ENCODE measurements at regions not wholly inside any gene's neighbourhood (a gene's known extent, or its start where the extent isn't known, plus 50 kb on each side); places are given as distances from the start of the nearest gene placed in this dataset.
"Not testable (repeated sequence)": the region's sequence is repeated elsewhere in the genome, so short reads cannot be mapped to it uniquely, and the experiment has no call there.

GRCh38 chrX:125681058-125681457 is 361.4 kb downstream of the TEX13C start:
- no peak for DNase-seq

- no peak for DNase-seq
Observed at GRCh38 chrX:125681507-125681906, 361.8 kb downstream of the TEX13C start.

GRCh38 chrX:125690522-125690921 is 370.9 kb downstream of the TEX13C start:
- not testable (repeated sequence) for DNase-seq

GRCh38 chrX:125694171-125694570 is 374.5 kb downstream of the TEX13C start:
- no peak for DNase-seq

GRCh38 chrX:125709074-125709473 is 389.4 kb downstream of the TEX13C start:
- DNase-seq = no peak

GRCh38 chrX:125709532-125709931 is 389.9 kb downstream of the TEX13C start:
- no peak for DNase-seq

- no peak for DNase-seq
Observed at GRCh38 chrX:125710403-125711062, 390.9 kb downstream of the TEX13C start.

GRCh38 chrX:125711103-125711502 is 391.4 kb downstream of the TEX13C start:
- DNase-seq = no peak

GRCh38 chrX:125713633-125714032 is 394.0 kb downstream of the TEX13C start:
- DNase-seq = no peak

- no peak for DNase-seq
Observed at GRCh38 chrX:125727117-125727516, 407.4 kb downstream of the TEX13C start.

- DNase-seq = no peak
Observed at GRCh38 chrX:125736008-125736729, 416.5 kb downstream of the TEX13C start.

GRCh38 chrX:125742811-125743210 is 423.1 kb downstream of the TEX13C start:
- no peak for DNase-seq

- no peak for DNase-seq
Observed at GRCh38 chrX:125744914-125745313, 421.2 kb downstream of the DCAF12L2 start.

- DNase-seq = no peak
Observed at GRCh38 chrX:125757794-125758564, 408.1 kb downstream of the DCAF12L2 start.

GRCh38 chrX:125758819-125759218 is 407.3 kb downstream of the DCAF12L2 start:
- no peak for DNase-seq

- DNase-seq = no peak
Observed at GRCh38 chrX:125762954-125763353, 403.1 kb downstream of the DCAF12L2 start.

GRCh38 chrX:125765347-125765746 is 400.7 kb downstream of the DCAF12L2 start:
- DNase-seq = no peak

- no peak for DNase-seq
Observed at GRCh38 chrX:125769628-125770027, 396.5 kb downstream of the DCAF12L2 start.

GRCh38 chrX:125778261-125778660 is 387.8 kb downstream of the DCAF12L2 start:
- no peak for DNase-seq

- no peak for DNase-seq
Observed at GRCh38 chrX:125782184-125782583, 383.9 kb downstream of the DCAF12L2 start.

GRCh38 chrX:125786316-125786715 is 379.8 kb downstream of the DCAF12L2 start:
- no peak for DNase-seq

GRCh38 chrX:125791787-125792186 is 374.3 kb downstream of the DCAF12L2 start:
- DNase-seq = no peak

- no peak for DNase-seq
Observed at GRCh38 chrX:125810856-125811255, 355.2 kb downstream of the DCAF12L2 start.

- DNase-seq = no peak
Observed at GRCh38 chrX:125826080-125826479, 340.0 kb downstream of the DCAF12L2 start.

Data from dermis blood vessel endothelial cell (primary cell).